HG02759 (cell line): ENCODE measurements at regions not wholly inside any gene's neighbourhood (a gene's known extent, or its start where the extent isn't known, plus 50 kb on each side); places are given as distances from the start of the nearest gene placed in this dataset.
A peak's percentile ranks its signal among the peaks of the same experiment; 100 is the strongest.
"Not testable (repeated sequence)": the region's sequence is repeated elsewhere in the genome, so short reads cannot be mapped to it uniquely, and the experiment has no call there.

Source experiments
- ATAC-seq: cut with Tn5 transposase; IDR thresholded peaks from one replicate; pipeline ENCODE4 v1.9.1; 2021; ENCODE audit warnings: mild to moderate bottlenecking, moderate library complexity; ENCODE audit not compliant: unreplicated experiment

DNA sequence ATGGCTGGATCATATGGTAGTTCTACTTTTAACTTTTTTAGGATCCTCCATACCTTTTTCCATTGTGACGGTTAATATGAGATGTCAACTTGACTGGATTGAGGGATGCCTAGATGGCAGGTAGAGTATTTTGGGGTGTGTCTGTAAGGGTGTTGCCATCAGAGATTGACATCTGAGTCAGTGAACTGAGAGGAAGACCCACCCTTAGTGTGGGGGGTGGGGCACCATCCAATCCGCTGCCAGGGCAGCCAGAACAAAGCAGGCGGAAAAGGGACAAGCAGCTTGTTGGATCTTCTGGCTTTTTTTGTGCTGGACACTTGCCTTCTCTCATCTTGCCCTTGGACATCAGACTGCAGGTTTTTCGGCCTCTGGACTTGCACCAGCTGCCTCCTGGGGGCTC lies 168.5 kb upstream of the CXCL13 start:
- ATAC-seq: no peak

DNA sequence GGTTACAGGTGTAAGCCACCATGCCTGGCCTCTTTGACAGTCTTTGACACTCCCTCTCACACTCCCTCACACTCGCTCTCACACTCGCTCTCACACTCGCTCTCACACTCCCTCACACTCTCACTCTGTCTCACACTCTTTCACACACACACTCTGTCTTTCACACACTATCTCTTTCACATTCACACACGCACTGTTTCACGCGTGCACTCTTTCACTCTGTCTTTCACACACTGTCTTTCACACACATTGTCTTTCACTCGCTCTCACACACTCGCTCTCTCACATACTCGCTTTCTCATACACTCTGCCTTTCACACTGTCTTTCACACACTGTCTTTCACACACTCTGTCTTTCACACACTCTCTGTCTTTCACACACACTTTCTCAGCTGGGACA lies 167.1 kb upstream of the CXCL13 start:
- no peak for ATAC-seq

DNA sequence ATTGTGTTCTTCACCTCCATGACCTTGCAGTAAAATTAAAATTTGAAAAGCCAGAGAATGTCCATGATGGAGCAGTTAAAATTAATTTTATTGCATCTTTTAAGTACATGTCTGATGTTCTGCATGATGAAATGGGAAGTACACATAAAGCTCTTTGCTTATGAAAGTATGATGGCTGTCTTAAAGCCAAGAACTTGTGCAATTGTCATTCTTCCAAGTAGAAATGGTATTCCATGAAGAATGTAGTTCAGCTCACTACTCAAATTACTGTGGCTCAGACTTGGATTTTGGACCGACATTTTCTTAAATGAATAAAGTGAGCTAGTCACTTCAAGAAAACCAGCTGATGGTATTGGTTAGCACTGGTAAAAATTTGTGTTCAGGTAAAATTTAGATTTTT lies 161.7 kb upstream of the CXCL13 start:
- no peak for ATAC-seq

DNA sequence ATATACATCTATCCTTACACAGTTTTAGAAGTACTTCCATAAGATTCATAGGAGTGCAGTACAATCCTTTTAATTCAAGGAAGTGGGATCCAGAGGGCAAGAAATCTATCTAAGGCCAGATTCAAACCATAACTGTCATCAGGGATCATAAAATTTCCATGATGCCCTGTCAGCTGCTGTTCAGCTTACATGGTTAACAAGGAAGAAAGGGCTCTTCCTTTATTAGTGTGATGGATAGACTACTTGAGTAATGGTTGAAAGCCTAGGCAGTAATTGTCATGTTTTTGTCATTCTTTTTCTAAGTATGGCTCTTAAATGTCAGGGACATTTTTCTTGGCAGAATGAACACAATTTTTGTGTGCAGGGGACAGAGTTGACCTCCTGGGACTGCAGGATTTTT lies 159.8 kb upstream of the CXCL13 start:
- no peak for ATAC-seq

DNA sequence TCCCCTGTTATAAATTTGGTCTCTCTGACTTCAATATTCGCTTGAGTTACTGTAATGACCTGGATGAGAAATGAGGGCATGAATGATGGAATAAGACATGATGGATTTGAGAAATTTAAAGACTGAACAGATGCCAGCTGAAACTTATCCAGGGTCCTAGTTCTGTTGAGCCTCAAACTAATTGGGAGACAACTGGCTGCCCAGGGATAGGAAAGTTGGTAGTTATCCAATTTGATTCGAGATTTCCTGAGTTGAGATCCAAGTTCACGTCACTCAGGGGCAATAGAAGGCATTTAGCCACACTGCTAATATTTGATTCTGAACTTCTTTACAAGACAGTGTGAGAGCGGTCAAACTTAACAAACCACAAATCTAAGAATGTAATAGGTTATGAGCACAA lies 159.0 kb upstream of the CXCL13 start:
- ATAC-seq: no peak

DNA sequence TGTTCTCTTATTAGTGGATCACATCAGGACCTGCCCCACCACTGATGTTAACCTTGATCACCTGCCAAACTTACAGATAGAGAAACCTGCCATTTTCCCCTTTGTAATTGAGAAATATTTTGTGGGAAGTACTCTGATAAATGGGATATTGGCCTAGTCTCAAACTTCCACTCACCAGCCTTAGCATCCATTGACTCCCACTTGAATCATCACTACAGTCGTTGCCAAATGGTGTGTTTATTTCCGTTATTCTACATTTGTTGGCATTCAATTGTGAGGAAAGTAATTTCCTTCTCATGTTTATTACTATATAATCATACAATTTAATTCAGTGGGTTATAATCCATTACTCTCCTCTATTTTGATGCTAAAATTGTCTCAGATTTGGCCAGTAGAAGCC lies 156.4 kb upstream of the CXCL13 start:
- no peak for ATAC-seq

DNA sequence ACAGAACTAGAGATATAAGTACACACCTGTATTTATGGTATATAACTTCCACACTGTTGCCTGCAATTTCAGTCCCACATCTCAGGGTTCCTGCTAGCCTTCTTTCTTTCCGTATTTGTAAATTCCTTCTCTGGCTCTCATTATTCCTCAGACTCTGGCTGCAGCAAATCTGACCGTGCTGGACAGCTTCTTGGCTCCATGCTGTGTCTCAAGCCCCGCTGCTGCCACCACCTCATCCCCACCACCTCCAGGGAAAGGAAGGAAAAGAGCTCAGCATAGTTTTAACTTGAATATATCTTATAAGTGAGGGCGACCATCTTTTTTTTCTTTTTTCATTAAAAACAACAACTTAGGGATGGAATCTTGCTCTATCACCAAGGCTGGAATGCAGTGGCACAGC lies 155.6 kb upstream of the CXCL13 start:
- no peak for ATAC-seq

DNA sequence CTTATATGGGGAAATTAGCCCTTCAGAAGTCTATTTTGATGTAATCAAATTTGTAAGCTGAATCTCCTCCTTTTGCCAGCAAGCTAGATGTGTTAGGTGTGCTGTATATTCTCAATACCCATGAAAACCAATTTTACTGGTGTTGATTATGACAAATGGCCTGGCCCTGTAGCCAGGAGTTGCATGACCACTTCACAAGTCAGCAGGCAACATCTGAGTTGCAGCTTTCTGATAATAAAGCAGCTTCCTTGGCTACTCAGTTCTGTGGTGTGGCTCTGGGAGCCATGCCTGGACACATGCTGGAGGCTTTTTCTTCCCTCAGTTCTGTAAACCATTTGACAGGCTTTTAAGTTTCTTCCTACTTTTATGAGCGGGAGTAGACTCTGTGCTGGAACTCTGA lies 154.1 kb upstream of the CXCL13 start:
- no peak for ATAC-seq

DNA sequence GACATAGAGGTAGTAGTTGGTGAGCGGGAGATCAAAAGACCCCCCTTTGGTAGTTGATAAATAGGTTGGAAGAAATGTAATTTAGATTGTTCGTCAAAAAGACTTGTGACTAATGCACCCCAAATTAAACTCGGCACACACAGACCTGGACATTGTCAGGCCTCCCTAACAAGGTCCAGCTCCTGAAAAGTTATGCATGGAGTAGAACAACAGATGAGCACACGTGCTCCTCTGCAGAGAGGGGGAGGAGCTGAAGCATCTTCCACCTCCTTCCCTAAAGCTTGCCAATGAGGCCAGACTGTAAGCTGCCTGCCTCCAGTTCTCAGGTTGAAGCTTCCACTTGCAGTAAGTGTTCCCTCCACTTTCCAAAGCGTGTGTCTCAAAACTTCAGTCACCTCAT lies 153.5 kb upstream of the CXCL13 start:
- ATAC-seq: not testable (repeated sequence)

DNA sequence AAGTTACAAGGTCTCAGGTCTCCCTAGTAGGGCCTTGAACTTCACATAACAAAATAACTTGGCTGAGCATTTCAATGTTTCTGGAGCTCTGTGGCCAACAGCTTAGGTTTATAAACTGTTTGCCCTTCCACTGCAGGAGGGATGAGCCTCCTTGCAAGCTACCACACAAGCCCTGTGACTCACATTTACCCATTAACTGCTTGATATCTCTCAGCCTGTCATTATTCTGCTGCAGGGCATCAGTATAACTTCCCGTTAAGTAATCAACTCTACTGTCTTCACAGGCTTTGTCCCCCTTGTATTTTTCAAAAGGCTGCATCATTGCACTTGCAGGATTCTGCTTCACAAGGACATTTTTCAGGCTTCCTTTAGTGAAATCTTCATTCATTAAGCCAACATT lies 151.7 kb upstream of the CXCL13 start:
- ATAC-seq: no peak

DNA sequence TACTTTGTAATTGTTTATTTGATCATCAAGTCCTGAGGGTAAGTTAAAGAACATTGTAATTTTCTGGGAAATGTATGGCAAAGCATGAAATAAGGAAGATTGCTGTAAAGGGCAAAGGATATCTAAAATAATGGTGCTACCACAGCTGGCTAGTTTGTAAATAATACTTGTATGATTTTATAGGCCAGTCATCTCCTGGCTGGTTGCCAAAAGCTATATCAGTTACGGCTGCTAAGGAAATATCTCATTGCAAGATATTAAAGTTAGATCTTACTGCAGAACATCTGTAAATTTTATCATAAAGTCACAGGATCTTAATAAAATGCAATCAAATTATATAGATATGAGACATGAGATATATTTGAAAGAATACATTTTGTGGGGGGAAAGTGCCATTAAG lies 150.8 kb upstream of the CXCL13 start:
- ATAC-seq: no peak

DNA sequence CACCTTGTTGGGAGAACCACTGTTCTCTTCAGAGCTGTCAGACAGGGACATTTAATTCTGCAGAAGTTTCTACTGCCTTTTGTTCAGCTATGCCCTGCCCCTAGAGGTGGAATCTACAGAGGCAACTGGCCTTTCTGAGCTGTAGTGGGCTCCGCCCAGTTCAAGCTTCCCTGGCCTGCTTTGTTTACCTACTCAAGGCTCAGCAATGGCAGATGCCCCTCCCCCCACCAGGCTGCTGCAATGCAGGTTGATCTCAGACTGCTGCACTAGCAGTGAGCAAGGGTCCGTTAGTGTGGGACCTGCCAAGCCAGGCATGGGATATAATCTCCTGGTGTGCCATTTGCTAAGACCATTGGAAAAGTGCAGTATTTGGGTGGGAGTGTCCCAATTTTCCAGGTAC lies 141.5 kb upstream of the CXCL13 start:
- not testable (repeated sequence) for ATAC-seq

DNA sequence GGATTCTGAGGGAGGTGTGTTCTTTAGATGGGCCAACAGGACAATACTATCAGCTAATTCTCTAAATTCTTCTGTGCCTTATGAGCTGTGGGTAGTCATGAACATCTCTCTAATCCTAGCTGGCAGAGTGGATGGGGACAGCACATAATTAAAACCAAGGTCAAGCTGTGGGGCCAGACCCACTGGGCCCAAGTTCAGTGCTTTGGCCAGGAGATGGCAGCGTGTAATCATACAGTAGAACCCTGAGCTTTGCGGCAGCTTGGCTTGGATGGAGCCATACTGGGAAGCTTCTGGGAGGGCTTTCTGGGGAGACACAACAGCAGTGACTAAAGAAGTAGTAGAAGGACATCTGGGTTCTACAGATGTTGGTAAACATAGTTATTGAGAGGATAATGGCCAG lies 140.3 kb upstream of the CXCL13 start:
- no peak for ATAC-seq

DNA sequence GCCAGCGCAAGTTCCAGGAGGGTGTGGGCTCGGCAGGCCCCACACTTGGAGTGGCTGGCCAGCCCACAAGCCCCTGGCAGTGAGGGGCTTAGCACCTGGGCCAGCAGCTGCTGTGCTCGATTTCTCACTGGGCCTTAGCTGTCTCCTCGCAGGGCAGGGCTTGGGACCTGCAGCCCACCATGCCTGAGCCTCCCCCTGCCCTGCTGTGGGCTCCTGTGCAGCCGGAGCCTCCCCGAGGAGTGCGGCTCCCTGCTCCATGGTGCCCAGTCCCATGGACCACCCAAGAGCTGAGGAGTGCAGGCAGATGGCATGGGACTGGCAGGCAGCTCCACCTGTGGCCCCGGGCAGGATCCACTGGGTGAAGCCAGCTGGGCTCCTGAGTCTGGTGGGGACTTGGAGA lies 139.2 kb upstream of the CXCL13 start:
- ATAC-seq: no peak

DNA sequence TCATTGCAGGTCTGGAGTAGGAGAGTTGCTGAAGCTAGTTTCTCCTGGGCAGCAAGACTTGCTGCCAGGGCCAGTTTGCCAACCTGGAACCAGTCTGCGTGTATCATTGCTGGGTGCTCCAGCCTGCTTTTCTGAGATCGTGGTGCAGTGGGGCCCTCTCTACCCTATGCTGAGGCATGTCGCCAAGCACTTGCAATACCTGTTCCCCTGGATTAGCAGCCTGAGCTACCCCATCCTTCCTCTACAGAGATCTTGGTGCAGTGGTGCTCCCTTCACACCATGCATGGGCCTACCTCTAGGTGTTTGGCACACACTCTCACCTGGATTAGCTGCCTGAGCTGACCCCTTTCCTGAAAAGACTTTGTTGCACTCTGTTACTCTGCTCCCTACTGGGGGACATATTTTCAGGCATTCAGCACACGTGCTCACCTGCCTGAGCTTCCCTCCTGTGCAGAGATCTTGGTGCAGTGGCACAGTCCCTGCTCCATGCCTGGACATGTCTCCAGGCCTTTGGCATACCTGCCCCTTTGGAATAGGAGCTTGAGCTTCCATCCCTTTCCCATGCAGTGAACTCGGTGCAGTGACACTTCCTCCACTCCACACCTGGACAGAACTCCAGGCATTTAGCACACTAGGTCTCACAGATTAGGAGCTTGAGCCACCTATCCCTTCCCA lies 133.7 kb upstream of the CXCL13 start:
- no peak for ATAC-seq

DNA sequence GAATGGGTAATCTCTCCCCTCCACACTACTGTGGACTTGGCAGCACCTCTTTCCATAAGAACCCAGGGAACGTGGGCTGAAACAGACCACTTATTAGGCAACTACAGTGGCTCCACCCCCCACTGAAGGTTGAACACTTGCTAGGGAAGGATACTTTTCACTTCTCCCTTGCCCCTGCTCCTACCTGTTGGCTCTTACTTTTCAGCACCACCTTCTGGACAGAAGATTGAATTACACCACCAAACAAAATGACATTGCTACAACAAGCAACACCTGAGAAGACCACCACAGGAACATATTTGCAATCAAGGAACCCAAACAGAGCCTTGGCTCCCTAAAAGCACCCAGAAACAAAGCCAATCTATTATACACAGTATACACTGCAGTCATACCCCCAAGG lies 132.1 kb upstream of the CXCL13 start:
- ATAC-seq: no peak

DNA sequence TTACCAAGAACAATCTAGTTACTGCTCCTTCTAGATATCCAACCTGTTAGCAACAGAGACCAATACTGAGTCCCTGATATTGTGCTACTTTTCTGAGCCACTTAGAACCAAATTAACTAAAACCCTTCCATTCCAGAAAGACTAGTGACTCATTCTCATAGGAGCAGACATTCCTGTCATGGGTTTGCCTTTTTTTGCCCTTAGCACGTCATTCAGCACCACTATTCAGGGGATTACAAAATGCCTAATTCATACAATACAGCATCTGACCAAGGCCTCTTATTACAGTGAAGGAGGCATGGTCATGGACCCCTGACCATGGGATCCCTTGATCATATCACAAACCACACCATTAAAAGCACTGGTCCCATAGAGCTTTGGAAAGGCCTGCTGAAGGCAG lies 123.8 kb upstream of the CXCL13 start:
- ATAC-seq: no peak

DNA sequence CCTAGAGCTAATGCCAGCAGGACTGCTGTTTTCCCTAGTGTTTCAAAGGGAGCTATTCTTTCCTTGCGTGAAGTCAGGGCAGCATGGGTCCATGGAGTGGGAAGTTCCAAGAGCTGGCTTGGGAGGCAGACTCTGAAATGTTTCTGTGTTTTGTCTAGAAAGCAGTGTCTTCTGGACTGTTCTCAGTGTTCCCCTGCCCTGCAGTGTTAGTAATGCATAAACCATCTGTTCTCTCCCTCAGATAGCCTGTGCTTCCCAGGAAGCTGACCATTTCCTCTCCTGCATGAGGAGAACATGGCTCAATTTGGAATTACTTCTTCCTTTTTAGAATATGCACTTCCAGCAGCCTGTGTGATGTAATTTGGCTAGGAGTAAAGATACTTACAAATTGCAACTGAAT lies 116.7 kb upstream of the CXCL13 start:
- ATAC-seq: no peak

DNA sequence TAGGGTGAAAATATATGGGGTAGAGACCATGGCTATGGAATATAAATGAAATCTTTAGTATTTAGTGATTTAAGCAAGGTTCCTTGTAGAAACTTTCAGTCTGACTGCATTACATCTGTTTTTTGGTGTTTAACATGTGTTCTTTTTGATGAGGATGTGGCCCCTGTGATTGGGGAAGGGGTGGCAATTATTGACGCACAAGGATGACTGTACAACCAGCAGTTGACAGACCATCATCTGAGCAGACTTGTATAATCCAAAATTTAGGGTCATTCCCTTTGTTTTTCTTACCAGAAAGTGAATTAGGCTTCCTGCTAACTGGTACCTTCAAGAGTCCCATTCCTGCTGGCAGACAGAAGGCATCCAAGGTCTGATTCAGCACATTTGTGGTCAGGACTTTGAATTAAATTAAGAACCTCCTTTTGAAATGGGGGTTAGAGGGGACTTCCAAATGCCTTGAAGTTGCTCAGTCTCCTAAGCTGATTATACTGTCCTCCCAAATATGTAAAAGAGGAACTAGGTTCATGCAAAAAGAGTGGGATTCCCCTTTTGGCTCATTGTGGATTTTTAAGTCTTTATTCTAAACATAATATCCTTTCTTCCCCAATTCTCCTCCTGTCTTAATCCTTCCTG lies 112.4 kb upstream of the CXCL13 start:
- peak; percentile 76 for ATAC-seq

DNA sequence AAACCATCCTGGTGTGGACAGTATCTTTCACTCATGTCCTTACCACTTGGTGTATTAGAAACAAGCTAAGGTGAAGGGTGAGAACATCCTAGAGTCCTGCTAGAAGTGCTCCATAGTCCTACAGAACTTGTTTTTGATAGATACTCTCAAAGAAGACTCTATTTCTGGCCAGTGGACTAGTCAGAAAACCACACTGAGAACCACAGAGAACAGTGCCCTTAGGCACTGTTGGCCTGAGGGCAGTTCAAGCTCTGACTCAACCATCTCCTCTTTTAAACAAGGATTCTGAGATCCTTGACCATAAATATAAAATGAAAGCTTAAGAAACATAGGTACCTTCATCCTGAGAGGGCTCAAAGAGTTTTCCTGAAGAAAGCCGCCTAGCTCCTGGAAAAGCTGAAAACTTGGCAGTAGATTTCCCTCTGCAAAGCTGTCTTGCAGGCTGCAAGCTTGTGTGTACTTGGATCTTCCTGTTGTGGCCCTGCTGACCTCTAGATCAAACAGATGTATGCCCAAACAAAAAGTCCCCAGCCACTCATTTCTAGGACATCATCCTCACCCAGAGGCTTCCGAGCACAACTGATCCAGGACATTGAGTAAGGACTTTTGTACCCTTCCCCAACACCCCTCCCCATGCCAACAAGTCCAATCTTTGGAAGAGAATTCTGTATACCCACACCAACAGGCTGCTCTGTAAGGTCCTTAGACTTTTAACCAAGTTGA lies 111.6 kb upstream of the CXCL13 start:
- ATAC-seq: peak; percentile 53

DNA sequence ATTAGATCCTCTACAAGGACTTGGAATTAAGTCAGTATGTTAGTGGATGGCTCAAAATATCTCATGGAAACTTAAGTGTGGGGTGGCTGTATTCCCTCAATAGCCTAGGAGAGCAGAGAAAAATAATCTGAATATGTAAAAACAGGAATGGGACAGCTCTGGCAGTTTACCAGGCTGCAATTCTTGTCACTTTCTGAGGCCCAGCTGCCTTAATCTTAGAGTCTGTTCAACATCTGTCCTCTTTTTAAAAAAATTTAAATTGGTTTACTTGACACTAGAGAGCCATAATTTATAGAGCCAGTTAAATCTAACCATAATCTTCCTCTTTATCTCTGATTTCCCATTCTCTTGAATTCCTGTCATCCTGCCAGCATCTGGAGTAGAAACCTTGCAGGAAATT lies 109.2 kb upstream of the CXCL13 start:
- no peak for ATAC-seq

DNA sequence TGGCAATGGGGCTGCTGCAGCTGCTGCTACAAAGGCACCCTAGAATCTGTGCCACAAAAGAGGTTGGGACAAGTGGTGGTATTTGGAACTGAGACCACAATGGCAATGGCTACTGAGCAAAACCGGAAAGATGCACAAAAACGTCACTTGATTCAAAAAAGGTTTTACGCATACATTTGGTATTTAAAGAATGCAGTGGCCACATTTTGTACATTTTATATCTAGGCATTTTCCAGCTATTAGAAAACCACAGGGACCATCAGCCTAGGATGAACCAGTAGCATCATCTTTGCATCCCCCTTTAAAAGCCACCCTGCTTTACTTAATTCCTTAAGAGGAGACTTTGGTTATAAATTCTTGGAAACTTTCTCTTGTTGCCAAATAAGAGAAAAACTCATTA lies 104.8 kb upstream of the CXCL13 start:
- no peak for ATAC-seq
